ENCODE measurements at regions not wholly inside any gene's neighbourhood (a gene's known extent, or its start where the extent isn't known, plus 50 kb on each side); places are given as distances from the start of the nearest gene placed in this dataset.
"Not testable (repeated sequence)": the region's sequence is repeated elsewhere in the genome, so short reads cannot be mapped to it uniquely, and the experiment has no call there.

GRCh38 chr5:124507688-124508087 lies 238.8 kb downstream of the ZNF608 start:
- TF ChIP-seq ZNF70 (CRISPR knock-in tag; IDR thresholded peaks at IDR 0.05) (no peak), GLIS3 (CRISPR knock-in tag; IDR thresholded peaks at IDR 0.05) (no peak), CREB5 (CRISPR knock-in tag; IDR thresholded peaks at IDR 0.05; ENCODE audit: low read depth) (no peak), TCF4 (CRISPR knock-in tag; IDR thresholded peaks at IDR 0.05; ENCODE audit: borderline replicate concordance) (no peak), ISL1 (CRISPR knock-in tag; IDR thresholded peaks at IDR 0.05) (no peak), BACH2 (CRISPR knock-in tag; IDR thresholded peaks at IDR 0.05; ENCODE audit: borderline replicate concordance) (no peak), PATZ1 (CRISPR knock-in tag; IDR thresholded peaks at IDR 0.05; ENCODE audit: borderline replicate concordance) (no peak)
- no peak for ATAC-seq

GRCh38 chr5:124504081-124504916 lies 242.1 kb downstream of the ZNF608 start:
- TF ChIP-seq ZNF565 (CRISPR knock-in tag; conservative IDR thresholded peaks at IDR 0.05; ENCODE audit: low read depth), result no peak
- no peak for TF ChIP-seq RARB (CRISPR knock-in tag; IDR thresholded peaks at IDR 0.05)
- no peak for TF ChIP-seq ZFP30 (CRISPR knock-in tag; IDR thresholded peaks at IDR 0.05)
- no peak for TF ChIP-seq SNAI2 (CRISPR knock-in tag; IDR thresholded peaks at IDR 0.05)
- no peak for TF ChIP-seq CSDC2 (CRISPR knock-in tag; IDR thresholded peaks at IDR 0.05)
- no peak for TF ChIP-seq OSR1 (CRISPR knock-in tag; IDR thresholded peaks at IDR 0.05)
- TF ChIP-seq CREB5 (CRISPR knock-in tag; IDR thresholded peaks at IDR 0.05; ENCODE audit: low read depth), result no peak
- no peak for TF ChIP-seq ISL1 (CRISPR knock-in tag; IDR thresholded peaks at IDR 0.05)
- ATAC-seq, result no peak

- ATAC-seq, result no peak
- no peak for TF ChIP-seq CSRNP3 (CRISPR knock-in tag; IDR thresholded peaks at IDR 0.05)
- TF ChIP-seq TSHZ2 (CRISPR knock-in tag; IDR thresholded peaks at IDR 0.05), result no peak
- TF ChIP-seq GLIS3 (CRISPR knock-in tag; IDR thresholded peaks at IDR 0.05), result no peak
- no peak for TF ChIP-seq ZNF565 (CRISPR knock-in tag; conservative IDR thresholded peaks at IDR 0.05; ENCODE audit: low read depth)
- no peak for TF ChIP-seq ZFP3 (CRISPR knock-in tag; IDR thresholded peaks at IDR 0.05)
- no peak for TF ChIP-seq ESRRG (CRISPR knock-in tag; IDR thresholded peaks at IDR 0.05)
- no peak for TF ChIP-seq ARNTL (CRISPR knock-in tag; IDR thresholded peaks at IDR 0.05; ENCODE audit: borderline replicate concordance, low read depth)
- TF ChIP-seq OSR1 (CRISPR knock-in tag; IDR thresholded peaks at IDR 0.05), result no peak
Measured at GRCh38 chr5:124502551-124502950, 243.9 kb downstream of the ZNF608 start.

GRCh38 chr5:124499818-124500217 lies 246.6 kb downstream of the ZNF608 start:
- ATAC-seq, result not testable (repeated sequence)

GRCh38 chr5:124496968-124497367 lies 249.5 kb downstream of the ZNF608 start:
- not testable (repeated sequence) for ATAC-seq
